HCT116 (cell line): ENCODE measurements at regions not wholly inside any gene's neighbourhood (a gene's known extent, or its start where the extent isn't known, plus 50 kb on each side); places are given as distances from the start of the nearest gene placed in this dataset.

Experiments used
- ATAC-seq: fragments of 200-7000 bp; cut with Tn5 transposase; 2 replicates; pipeline ENCODE4 v1.9.1; 2020; ENCODE audit warnings: mild to moderate bottlenecking, moderate library complexity
- BruUV-seq: library from RNA; stranded (reverse); fragments of 400-500 nt; replicated peaks from 2 replicates; lab custom pipeline; 2021; lab: Mats Ljungman, UMichigan
- CTCF ChIA-PET: fragments of 300-600 bp; sonication (Branson Sonifier 250); formaldehyde crosslinking; loops from one replicate; lab custom pipeline; 2021; ENCODE audit warnings: antibody characterized with exemption; lab: Charles Lee
- POLR2A ChIA-PET: fragments of 300-600, 350-600 bp; sonication (Branson Sonifier 250); formaldehyde crosslinking; loops from one replicate; lab custom pipeline; 2021; ENCODE audit warnings: antibody characterized with exemption; lab: Charles Lee
- RAD21 ChIA-PET, 2 experiments: fragments of 300-600 bp; sonication (Branson Sonifier 250); formaldehyde crosslinking; loops; one replicate each; lab custom pipeline; 2023; ENCODE audit warnings: low total read pairs in 2 of 2; ENCODE audit not compliant: uncharacterized antibody in 2 of 2, unreplicated experiment in 2 of 2, low non-redundant PET in 1 of 2; lab: Charles Lee
- DNase-seq: peaks from one replicate; pipeline ENCODE4 v3.0.0-alpha.2; 2010; ENCODE audit warnings: low read depth, low spot score
- H2AFZ ChIP-seq: fragments of 200-600 bp; shearing (Covaris generic), sonication (generic); 2 replicates; pipeline ENCODE4 v1.6.1; 2017; ENCODE audit warnings: low read depth, mixed run types, mixed read lengths, antibody characterized with exemption, low read length; ENCODE audit not compliant: poor library complexity, severe bottlenecking
- H3K27ac ChIP-seq: 2 replicates; pipeline ENCODE4 v1.5.1; 2012; ENCODE audit warnings: low read depth, low read length
- H3K27me3 ChIP-seq: fragments of 200-600 bp; sonication (generic); 2 replicates; pipeline ENCODE4 v1.6.1; 2016; ENCODE audit warnings: mixed run types, low read length, mixed read lengths; ENCODE audit not compliant: insufficient read depth
- H3K36me3 ChIP-seq, 2 experiments: fragments of 200-500 bp in 1 of 2; fragments of 200-600 bp in 1 of 2; sonication (Bioruptor generic) in 1 of 2; sonication (generic) in 1 of 2; 2 replicates each; pipeline versions ENCODE4 v1.5.1 to v1.6.1; 2014 to 2016; ENCODE audit warnings: low read length in 2 of 2, inconsistent platforms in 1 of 2, mixed read lengths in 1 of 2, mixed run types in 1 of 2; ENCODE audit not compliant: insufficient read depth in 2 of 2, control insufficient read depth in 1 of 2
- H3K4me1 ChIP-seq, 2 experiments: fragments of 200-600 bp in 1 of 2; sonication (generic) in 1 of 2; 2 replicates each; pipeline versions ENCODE4 v1.5.1 to v1.6.1; 2012 to 2017; ENCODE audit warnings: low read length in 2 of 2, inconsistent platforms in 1 of 2, mild to moderate bottlenecking in 1 of 2, mixed read lengths in 1 of 2, mixed run types in 1 of 2, moderate library complexity in 1 of 2; ENCODE audit not compliant: insufficient read depth in 2 of 2, control insufficient read depth in 1 of 2
- H3K4me2 ChIP-seq: fragments of 200-600 bp; sonication (generic); 2 replicates; pipeline ENCODE4 v1.6.1; 2017; ENCODE audit warnings: mixed run types, low read length, mixed read lengths
- H3K4me3 ChIP-seq, 2 experiments: fragments of 200-600 bp in 1 of 2; sonication (generic) in 1 of 2; replicated peaks in 1 of 2; 2 replicates each; pipeline ENCODE4 v1.5.1; 2011 to 2016; ENCODE audit warnings: low read length in 2 of 2, control low read depth in 1 of 2, low read depth in 1 of 2, mild to moderate bottlenecking in 1 of 2, mixed read lengths in 1 of 2, mixed run types in 1 of 2
- H3K79me2 ChIP-seq: fragments of 200-600 bp; sonication (generic); 2 replicates; pipeline ENCODE4 v1.6.1; 2017; ENCODE audit warnings: mild to moderate bottlenecking, mixed run types, low read length, moderate library complexity, mixed read lengths; ENCODE audit not compliant: insufficient read depth
- H3K9ac ChIP-seq: fragments of 200-600 bp; sonication (generic); 2 replicates; pipeline ENCODE4 v1.6.1; 2016; ENCODE audit warnings: low read length, mixed read lengths
- H3K9me2 ChIP-seq: fragments of 200-600 bp; sonication (generic), shearing (Covaris generic); 2 replicates; pipeline ENCODE4 v1.6.1; 2017; ENCODE audit warnings: mixed run types, mild to moderate bottlenecking, moderate library complexity; ENCODE audit not compliant: insufficient read depth
- H3K9me3 ChIP-seq, 2 experiments: fragments of 200-500 bp in 1 of 2; fragments of 200-600 bp in 1 of 2; sonication (Bioruptor generic) in 1 of 2; sonication (generic) in 1 of 2; 2 replicates each; pipeline ENCODE4 v1.6.1; 2014 to 2017; ENCODE audit warnings: low read length in 2 of 2, mixed read lengths in 2 of 2, inconsistent platforms in 1 of 2, low read depth in 1 of 2, mild to moderate bottlenecking in 1 of 2, mixed run types in 1 of 2, moderate library complexity in 1 of 2; ENCODE audit not compliant: control insufficient read depth in 1 of 2, insufficient read depth in 1 of 2
- H4K20me1 ChIP-seq: fragments of 200-600 bp; sonication (generic), shearing (Covaris generic); 2 replicates; pipeline ENCODE4 v1.6.1; 2017; ENCODE audit warnings: mixed run types, mild to moderate bottlenecking, moderate library complexity; ENCODE audit not compliant: insufficient read depth
- ATF3 ChIP-seq: IDR thresholded peaks from 2 replicates; pipeline ENCODE4 v1.6.1; 2012
- CBX3 ChIP-seq: IDR thresholded peaks from 2 replicates; pipeline ENCODE4 v1.6.1; 2012; ENCODE audit warnings: low read depth
- EGR1 ChIP-seq: IDR thresholded peaks from 2 replicates; pipeline ENCODE4 v1.6.1; 2012; ENCODE audit warnings: low read depth
- ELF1 ChIP-seq: IDR thresholded peaks from 2 replicates; pipeline ENCODE4 v1.6.1; 2012; ENCODE audit warnings: low read depth, borderline replicate concordance
- EZH2phosphoT487 ChIP-seq: fragments of 200-600 bp; IDR thresholded peaks from 2 replicates; pipeline ENCODE4 v1.6.1; 2018; ENCODE audit warnings: antibody characterized with exemption, borderline replicate concordance
- FOSL1 ChIP-seq: IDR thresholded peaks from 2 replicates; pipeline ENCODE4 v1.6.1; 2012; ENCODE audit warnings: low read depth
- JUND ChIP-seq: IDR thresholded peaks from 2 replicates; pipeline ENCODE4 v1.6.1; 2012
- MAX ChIP-seq: IDR thresholded peaks from 2 replicates; pipeline ENCODE4 v1.6.1; 2012
- POLR2A ChIP-seq: IDR thresholded peaks from 2 replicates; pipeline ENCODE4 v1.7.0; 2011; ENCODE audit warnings: borderline replicate concordance; ENCODE audit not compliant: insufficient read depth, insufficient read length; ENCODE audit errors: extremely low read depth
- POLR2AphosphoS5 ChIP-seq: IDR thresholded peaks from 2 replicates; pipeline ENCODE4 v1.6.1; 2011; ENCODE audit warnings: mild to moderate bottlenecking, low read depth, low read length, moderate library complexity
- RAD21 ChIP-seq: IDR thresholded peaks from 2 replicates; pipeline ENCODE4 v1.6.1; 2012; ENCODE audit warnings: low read depth, mild to moderate bottlenecking
- REST ChIP-seq: IDR thresholded peaks from 2 replicates; pipeline ENCODE4 v1.6.1; 2012; ENCODE audit warnings: low read depth
- SIN3A ChIP-seq: IDR thresholded peaks from 2 replicates; pipeline ENCODE4 v1.6.1; 2012; ENCODE audit warnings: low read depth
- YY1 ChIP-seq: IDR thresholded peaks from 2 replicates; pipeline ENCODE4 v1.6.1; 2011; ENCODE audit warnings: low read length, low read depth, moderate library complexity, mild to moderate bottlenecking; ENCODE audit not compliant: insufficient replicate concordance; ENCODE audit errors: extremely low read depth
- ZFX ChIP-seq: fragments of 450-650 bp; IDR thresholded peaks from 2 replicates; pipeline ENCODE4 v1.6.1; 2017
- ZNF274 ChIP-seq: fragments of 200-500 bp; sonication (Bioruptor generic); IDR thresholded peaks from 2 replicates; pipeline ENCODE4 v1.6.1; 2014; ENCODE audit warnings: mild to moderate bottlenecking, low read depth, low read length, inconsistent platforms
- intact Hi-C: fragments of 100-400 bp; cut with micrococcal nuclease; formaldehyde crosslinking; loops from 2 replicates; pipeline ENCODE4 v1.10.0; 2022

- H2AFZ ChIP-seq, result peak overlapping the region; percentile 0
- H3K4me2 ChIP-seq, result no peak overlapping the region
- H3K4me1 ChIP-seq, result no peaks in the 10 kb centered on the region
- H3K9me3 ChIP-seq, result no peaks in the 10 kb centered on the region
- no peaks in the 10 kb centered on the region for H3K27me3 ChIP-seq
- H3K79me2 ChIP-seq, result no peaks in the 10 kb centered on the region
- ChIA-PET POLR2A (no interaction called here), RAD21 (no interaction called here), CTCF (no interaction called here)
- BruUV-seq, result no TSS peak
- no peaks in the 10 kb centered on the region for H3K9me2 ChIP-seq
- no peak overlapping the region for H3K9ac ChIP-seq
- H3K4me3 ChIP-seq, result no peak overlapping the region
- H4K20me1 ChIP-seq, result no peaks in the 10 kb centered on the region
- TF ChIP-seq ATF3 (no peak), ELF1 (no peak), POLR2AphosphoS5 (no peak)
- intact Hi-C loops, result no loop called here
- DNase-seq (no peak), ATAC-seq (no peak)
- no peaks in the 10 kb centered on the region for H3K36me3 ChIP-seq
- H3K27ac ChIP-seq, result no peak overlapping the region
These were observed 273.6 kb upstream of the KLF6 start for GRCh38 chr10:4058514-4059029.

- ChIA-PET POLR2A (no interaction called here), RAD21 (no interaction called here), CTCF (no interaction called here)
- no peaks in the 10 kb centered on the region for H3K79me2 ChIP-seq
- H2AFZ ChIP-seq, result peak overlapping the region; percentile 25
- no peak overlapping the region for H3K9ac ChIP-seq
- H3K4me3 ChIP-seq, result no peak overlapping the region
- no TSS peak for BruUV-seq
- DNase-seq, result no peak
- H3K27ac ChIP-seq, result no peak overlapping the region
- no peaks in the 10 kb centered on the region for H3K4me1 ChIP-seq
- intact Hi-C loops, result no loop called here
- no peaks in the 10 kb centered on the region for H3K9me3 ChIP-seq
- no peaks in the 10 kb centered on the region for H4K20me1 ChIP-seq
- no peak overlapping the region for H3K4me2 ChIP-seq
- no peaks in the 10 kb centered on the region for H3K36me3 ChIP-seq
- H3K27me3 ChIP-seq, result no peaks in the 10 kb centered on the region
- no peaks in the 10 kb centered on the region for H3K9me2 ChIP-seq
- no peak for ATAC-seq
- no peak for TF ChIP-seq MAX
- TF ChIP-seq REST, result no peak
- TF ChIP-seq ZNF274, result no peak
- TF ChIP-seq JUND, result no peak
- TF ChIP-seq ATF3, result no peak
- TF ChIP-seq POLR2A, result no peak
- no peak for TF ChIP-seq EZH2phosphoT487
- no peak for TF ChIP-seq EGR1
- no peak for TF ChIP-seq ZFX
- TF ChIP-seq YY1, result no peak
- TF ChIP-seq FOSL1, result no peak
- no peak for TF ChIP-seq SIN3A
- TF ChIP-seq CBX3, result no peak
- no peak for TF ChIP-seq RAD21
These were observed 272.9 kb upstream of the KLF6 start for GRCh38 chr10:4057725-4058513.
